NCI-H748 (cell line): ENCODE measurements at regions not wholly inside any gene's neighbourhood (a gene's known extent, or its start where the extent isn't known, plus 50 kb on each side); places are given as distances from the start of the nearest gene placed in this dataset.

Experiments
- DNase-seq: peaks from one replicate; lab custom pipeline; 2025; ENCODE audit not compliant: unreplicated experiment; lab: John Stamatoyannopoulos, UW

DNA sequence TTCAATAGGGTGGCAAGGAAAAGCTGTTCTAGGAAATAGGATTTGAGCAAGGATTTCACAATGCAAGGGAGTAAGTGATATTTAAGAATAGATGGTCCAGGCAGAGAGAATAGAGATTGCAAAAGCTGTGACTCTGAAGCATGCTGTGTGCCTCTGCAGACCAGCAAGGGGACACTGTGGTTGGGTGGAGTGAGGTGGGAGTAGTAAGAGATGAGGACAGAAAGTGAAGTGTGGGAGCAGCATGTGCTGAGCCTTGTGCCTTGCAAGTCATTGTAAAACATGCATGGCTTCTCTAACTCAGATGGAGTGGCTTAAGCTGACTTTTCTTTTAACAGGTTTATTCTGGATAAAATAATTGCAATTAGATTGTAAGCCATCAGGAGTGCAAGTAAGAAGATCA, 442.4 kb downstream of the CCSER2 start:
- DNase-seq: no peak

DNA sequence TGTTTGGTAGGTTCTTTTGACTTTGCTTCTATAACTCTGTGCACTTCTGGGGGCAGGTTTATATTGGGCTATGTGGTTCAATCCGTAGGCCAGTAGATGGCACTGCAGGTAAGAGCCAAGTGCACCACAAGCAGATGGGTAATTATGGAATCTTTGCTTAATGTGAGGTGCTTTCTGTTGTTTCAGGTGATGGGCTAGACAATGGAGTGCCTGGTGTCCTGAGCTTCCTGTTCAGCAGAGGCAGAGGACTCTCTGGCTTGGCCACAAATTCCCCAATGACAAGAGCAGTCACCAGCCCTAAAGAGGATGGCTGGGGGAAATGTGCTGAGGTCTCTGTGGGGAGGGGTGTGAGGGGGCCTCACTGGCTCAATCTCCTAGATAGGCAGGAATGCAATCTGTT, 455.0 kb downstream of the CCSER2 start:
- DNase-seq: peak; percentile 87

DNA sequence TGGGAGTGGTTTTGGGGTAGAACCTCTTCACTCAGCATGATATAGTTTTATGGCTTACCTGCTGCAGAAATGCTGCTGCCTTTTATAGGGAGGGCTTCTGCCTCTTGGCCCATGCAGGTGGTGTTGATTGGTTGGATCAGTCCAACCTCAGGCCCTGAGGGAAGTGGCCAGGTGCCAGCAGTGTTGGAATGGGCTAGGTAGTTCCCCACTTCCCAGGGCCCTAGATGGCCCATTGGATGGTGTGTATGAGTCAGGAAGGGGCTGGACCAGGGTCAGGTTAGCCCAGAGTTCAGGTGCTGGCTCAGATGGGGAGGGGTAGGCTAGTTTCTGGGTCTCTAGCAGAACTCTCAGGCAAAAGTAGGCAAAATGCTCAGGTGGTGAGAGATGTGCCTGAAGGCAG, 455.5 kb downstream of the CCSER2 start:
- peak; percentile 30 for DNase-seq

DNA sequence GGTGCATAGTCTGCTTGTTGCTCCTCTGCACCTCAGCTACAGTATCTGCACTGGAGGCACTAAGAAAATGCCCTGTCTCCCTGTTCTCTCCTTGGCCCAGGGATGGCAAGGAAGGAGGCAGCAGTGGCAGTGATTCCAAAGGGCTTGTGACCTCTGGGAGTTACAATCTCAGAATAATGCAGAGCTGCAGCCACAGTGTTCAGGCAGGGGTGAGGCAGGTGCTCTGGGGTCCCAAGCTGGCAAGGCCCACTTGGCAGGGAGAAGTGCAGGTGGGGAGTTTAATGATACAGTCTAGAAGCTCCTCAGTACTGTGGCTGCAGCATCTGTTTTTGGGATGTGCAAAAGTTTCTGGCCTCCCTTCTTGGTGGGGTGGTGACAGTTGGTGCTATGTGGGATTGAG, 456.4 kb downstream of the CCSER2 start:
- no peak for DNase-seq

DNA sequence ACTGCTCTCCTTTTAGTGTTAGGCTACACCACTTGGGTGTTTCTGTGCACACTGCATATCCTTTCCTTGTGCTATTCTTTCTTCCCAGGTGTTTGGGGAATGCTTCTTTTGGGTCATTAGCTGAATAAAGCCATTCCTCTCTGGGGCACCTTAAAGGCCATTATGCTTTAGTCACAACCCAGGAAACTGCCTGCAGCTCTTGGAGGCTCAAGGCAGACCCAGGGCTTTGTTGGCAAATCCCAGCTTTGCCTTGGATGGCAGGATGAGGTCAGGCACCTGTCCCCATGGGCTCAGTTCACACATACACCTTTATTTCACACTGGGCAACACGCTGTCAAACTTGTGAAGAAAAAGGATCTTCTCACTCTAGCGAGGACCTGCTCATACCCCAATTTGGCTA, 460.6 kb downstream of the CCSER2 start:
- no peak for DNase-seq

DNA sequence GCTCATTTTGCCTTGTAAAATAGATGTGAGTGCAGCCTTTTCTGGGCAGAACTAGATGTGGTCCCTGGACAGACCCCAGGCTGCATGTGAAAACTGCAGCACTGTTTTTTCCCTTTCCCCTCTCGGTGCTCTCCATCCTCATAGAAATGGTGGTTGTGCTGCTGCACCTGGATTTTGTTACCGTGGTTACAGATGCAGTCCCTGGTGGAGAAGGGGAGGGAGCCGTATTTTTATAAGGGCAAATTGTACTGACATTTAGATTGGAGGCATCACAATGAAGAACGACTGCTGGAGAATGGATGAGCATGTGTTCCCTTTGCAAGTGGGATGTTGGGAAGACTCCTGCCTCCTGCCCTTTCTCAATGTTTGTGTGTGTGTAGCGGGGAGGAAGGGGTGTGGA, 469.9 kb downstream of the CCSER2 start:
- DNase-seq: peak; percentile 78

DNA sequence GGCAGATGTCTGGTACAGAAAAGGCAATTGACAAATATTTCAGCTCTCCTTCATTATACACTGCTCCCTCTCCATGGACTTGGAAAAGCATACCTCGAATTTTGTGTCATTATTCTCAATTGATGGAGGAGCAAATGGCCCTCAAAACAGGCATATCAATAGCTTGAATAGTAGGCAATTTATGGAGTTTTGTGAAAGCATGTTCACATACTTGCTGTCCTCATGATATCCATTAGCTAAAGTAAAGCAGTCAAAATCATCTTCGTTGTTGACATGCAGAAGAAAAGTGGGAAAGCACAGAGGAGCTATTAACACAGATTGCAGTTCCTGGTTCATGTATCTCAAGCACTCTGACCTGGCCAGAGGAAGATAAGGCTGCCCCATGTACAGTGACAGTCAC, 472.8 kb downstream of the CCSER2 start:
- no peak for DNase-seq

DNA sequence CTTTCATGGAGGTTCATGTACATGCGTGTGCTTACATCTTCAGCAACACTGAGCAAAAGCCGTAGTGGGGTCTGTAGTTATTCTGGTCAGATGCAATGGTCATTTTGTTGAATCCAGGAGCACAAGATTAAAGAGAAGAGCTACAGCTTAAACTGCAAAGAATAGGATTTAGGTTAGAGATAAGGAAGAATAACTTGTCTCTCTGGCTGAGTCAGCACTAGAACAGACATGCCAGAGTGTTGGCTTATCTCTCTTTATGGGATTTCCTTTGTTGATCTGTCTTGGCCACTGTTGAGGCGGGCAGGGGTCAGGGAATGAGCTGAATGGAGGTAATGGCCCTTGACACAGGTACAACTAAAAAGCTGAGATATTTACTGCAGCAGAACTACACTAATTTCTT, 473.5 kb downstream of the CCSER2 start:
- no peak for DNase-seq

DNA sequence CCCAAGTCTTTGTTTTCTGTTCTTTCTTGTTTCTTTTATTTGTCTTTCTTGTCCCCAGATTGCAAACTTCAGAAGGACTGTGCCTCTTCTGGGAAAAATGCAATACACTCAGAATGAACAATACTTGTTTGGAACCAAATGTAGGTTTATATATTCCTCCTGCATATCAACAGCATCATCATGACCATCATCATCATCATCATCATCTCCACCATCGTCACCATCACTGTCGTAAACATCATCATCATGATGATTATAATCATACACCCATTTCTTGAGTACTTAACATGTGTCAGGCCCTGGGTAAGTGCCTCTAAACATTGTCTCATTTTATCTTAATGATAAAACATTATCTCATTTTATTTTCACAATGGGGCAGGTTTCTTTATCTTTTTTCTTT, 476.8 kb downstream of the CCSER2 start:
- DNase-seq: no peak

DNA sequence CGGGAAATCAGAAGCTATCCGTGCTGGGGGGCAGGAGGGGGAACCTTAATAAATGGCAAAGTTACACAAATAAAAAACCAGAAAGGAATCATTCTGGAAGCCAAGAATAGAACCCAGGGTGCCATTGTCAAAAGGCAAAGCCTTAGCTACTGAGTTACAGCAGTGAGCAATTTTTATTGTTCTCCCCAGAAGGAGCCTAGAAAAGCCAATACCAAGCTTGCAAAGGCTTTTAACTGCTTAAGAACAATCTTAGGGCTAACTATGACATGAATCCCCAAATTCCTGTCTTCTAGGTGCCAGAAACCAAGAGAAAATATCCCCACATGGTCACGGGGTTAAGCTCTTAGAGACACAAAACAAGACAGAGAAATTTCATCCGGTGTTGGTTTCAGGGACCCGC, 482.7 kb downstream of the CCSER2 start:
- no peak for DNase-seq

DNA sequence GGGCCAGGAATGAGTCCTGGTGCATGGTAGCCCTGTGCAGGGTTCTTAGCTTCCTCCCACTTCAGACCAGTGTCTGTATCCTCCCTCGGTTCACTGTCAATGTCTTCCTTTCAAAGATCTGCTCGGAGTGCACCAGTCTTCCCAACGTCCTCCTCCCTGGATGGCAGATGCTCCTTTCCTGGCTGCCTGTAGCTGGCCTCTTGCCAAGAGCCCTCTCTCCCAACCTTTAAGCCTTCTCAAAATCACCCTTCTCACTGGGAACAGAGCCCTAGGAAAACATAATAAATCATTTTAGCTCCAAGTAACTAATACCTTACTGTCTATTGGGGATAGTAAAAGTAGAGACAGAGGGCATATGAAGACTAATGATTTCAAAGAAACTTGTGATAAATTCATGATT, 490.6 kb downstream of the CCSER2 start:
- peak; percentile 6 for DNase-seq

DNA sequence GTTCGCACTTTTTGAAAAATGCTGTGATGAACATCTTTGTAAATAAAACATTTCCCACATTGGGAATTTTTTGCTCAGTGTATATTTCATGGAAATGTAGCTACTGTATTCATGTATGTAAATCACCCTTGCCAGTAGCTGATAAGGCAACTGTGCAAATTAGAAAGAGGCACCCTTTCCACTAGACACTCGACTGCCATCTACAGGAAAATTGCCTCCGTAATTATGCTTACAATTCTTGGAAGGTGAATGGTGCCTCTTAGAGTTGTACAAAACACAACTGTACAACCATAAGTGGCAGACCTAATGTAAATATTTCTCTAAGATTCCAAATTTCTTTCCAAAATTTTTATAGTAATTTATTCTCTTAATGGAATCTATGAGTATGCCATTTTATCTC, 491.7 kb downstream of the CCSER2 start:
- DNase-seq: peak; percentile 66

DNA sequence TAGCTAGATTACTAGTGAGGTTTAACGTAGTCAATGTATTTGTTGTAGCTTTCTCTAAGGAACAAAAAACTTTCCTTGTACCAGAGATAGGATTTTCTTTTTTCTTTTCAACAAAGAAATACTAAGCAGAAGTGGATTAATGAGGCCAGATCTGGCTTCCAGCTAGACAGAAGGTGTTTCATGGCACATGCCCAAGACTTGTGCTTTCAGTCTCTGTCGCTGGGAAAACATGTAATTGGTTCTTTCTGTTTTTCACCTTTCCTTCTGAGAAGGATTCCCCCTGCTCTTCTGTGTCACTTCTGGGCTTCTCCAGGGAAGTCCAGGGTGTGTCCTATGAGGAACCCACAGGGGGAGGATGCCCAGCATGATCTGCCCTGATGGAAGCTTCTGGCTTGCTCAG, 492.2 kb downstream of the CCSER2 start:
- no peak for DNase-seq

DNA sequence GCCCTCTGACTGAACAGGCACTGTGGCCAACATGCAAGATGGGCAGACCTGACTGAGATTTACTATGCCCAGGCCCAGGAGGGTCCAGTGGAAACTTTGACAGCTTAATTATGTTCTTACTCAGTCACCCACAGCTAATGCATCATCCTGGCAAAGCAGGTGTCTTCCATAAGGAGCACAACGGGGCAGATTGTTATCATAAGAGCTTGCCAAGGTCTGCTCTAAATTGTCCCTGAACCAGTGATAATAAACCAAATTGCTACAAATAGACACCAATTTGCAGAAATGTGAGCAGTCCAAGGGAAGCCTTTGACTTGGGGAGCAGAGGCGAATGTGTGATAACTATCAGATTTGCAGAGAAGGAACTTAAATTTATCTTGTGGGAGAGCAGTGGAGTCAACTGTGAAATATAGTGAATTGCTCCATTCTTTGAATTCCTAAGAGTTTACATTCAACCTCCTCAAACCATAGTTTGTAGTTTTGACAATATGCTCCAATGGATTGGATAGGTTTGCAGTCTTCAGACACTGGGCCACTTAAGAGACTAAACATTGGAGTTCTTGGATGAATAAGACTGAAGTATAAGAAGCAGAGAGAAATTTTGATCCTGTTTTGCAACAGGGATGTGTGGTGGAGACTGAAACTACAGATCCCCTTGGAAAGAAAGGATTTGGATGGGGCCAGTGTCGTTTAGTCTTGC, 494.7 kb downstream of the CCSER2 start:
- DNase-seq: no peak

DNA sequence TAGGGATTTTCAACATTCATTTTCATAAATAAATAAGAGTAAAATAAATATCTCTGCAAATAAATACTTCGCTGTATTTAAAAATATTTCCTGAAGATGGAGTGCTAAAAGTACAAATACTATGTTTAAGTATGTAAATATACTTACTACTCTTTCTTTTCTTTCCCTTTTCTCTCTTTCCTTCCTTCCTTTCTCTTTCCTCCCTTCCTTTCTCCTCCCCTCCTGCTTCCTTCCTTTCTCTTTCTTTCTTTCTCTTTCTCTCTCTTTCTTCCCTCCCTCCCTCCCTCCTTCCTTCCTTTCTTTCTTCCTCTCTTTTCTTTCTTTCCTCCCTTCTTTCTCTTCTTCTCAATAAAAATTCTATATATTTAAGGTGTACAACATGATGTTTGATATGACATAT, 496.1 kb downstream of the CCSER2 start:
- no peak for DNase-seq

DNA sequence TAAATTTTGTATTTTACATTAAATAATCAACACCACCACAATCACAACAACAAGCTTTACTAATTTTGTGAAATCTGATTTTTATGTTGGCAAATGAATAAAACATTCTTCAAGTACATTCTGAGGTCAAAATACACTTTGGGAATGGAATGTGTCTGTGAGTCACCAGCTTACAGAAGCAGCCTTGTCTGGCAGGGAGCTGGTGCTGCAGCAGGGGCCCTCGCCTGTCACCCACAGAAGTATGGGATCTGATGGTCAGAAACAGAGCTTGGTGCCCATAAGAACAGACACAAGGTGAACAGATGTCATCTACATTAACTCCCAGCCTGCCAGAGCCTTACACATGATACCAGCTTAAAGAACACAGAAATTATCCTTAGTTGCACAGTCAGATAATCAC, 496.9 kb downstream of the CCSER2 start:
- DNase-seq: no peak

DNA sequence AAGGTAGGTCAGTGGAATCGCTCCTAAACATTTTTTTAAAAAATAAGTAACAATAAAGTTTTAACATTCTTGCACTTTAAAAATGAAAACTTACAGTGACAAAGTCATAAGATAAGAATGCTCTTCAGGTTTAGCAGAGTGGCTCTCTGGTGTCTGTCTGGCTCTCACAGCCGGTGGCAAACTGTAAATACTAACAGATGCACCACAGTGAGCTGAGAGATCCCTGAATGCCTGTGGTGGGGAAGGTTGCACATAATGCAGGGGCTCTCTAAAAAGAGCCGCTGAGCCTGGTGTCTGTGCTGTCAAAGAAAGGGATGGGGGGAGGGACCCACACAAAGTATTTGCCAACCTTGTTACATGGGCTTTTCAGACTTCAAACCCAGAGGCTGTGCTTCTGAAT, 498.3 kb downstream of the CCSER2 start:
- no peak for DNase-seq

DNA sequence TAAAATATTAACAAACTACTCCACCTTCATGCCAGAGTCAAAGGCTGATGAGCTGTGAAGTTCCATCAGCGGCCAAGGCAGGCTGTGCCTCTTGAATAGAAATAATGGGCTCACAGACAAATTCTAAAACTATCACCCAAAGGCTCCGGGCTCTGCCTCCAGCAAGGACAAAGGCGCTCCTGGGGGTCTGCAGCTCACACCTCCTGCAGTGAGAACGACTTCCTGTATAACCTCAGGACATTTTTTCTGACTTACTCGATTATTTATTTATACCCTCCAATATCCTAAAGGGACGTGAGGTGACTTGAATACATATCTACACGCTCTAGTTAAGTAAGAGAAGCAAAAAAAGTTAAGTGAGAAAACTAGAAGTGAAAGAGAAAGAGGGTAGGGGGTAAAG, 500.7 kb downstream of the CCSER2 start:
- no peak for DNase-seq

DNA sequence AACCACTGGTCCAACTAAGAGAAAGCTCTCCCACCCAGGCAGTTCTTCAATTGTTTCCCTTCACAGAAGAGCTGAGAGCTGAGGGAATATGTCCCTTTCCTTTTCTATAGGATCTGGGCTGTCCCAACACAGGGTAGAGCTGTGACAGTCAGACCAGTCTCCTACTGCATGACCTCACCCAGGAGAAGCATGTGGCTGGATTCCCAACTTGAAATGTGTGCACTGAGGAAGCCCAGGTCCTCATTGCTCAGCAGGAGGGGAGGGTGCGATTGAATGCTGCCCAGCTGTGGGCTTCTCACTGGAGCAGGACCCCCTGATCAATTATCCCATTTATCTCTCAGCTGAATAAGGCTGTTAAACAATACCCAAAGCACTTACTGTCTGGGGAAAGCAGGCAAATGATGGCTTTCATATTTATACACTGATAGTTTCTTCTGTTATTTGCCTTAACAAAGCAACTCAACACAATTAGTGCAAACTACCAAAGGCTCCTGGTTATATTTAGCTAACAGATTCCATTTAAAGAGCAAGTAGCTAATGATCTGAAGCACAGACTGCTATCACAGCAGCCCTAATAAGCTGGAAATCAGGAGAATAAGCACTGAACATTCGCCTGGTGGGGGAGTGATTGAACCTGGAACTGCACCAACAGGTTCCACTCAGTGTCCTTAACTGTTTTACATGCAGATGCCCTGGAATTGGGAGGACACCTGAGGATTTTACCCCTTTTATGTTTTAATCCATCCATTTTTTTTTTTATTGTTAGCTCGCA, 508.8 kb downstream of the CCSER2 start:
- peak; percentile 88 for DNase-seq

DNA sequence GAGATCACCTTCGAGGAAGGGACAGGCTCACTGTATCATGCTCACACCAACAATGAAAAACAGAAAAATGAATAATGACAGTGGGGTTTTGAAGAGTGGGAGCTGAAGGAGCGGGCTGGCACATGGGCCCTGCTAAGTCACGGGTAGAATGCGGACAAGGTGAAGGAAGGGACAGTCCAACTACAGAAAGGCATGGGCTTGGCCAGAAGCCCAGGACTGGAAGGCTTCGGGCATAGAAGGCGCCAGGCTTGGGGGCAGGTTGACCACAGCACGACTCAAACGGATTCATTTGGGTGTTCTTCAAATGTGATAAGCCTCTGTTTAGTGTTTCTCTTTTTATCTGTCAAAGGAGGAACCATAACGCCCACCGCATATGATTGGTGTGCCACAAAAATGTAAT, 509.5 kb downstream of the CCSER2 start:
- no peak for DNase-seq

DNA sequence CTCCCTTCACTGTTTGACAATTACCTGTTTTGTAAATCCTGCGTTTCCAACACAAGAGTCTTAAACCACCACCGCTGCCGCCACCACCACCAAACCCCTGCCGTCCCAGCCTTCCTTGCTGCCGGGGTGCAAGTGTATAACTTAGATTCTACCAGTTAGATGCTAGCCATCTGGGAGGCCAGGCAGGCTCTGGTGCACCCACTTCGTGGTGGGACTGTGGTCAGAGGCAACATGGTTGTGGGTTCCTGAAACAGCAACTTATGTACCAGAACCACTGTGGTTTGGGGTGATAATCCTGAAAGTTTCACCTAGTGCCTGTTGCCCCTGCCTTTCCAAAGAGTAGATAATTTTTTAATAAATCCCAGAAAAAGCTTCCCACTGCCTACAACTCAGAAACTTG, 510.5 kb downstream of the CCSER2 start:
- DNase-seq: no peak

DNA sequence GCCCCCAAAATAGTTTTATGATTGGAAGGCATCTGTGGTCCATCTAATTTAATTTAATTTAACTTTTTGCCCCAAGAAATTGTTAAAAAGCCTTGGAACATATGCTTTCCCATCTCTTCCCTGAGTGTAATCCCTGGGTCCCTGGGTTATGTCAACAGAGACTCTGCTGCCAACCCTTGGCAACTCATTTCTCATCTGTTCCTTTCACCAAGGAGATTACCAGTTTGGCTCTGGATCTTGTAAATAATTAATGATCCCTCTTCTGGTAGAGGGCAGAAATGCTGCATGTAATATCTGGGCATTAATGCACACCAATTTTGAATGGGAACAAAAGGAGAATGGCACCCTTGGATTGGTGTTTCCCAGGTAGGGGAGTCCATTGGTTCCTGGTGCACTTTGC, 514.2 kb downstream of the CCSER2 start:
- DNase-seq: no peak

DNA sequence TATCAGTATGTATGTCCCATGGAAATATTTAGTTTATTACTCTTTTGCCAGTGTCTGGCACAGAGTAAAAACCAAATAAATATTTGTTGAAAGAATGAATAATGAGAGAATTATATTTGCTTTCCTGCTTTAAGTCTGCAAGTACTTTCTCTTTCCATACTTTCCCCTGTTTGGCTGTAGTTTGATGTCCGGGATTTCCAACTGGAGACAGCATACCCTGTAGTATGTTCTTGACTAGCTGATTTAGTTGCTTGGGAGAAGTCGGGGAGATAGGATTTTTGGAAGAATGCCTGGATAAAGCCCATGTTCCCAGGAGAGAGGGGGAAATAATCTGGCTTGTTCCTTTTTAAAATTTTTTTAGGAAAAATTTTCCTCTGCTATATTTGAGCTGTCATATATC, 516.1 kb downstream of the CCSER2 start:
- no peak for DNase-seq
